Activated CD8-positive, alpha-beta T cell treated with anti-CD3 and anti-CD28 coated beads for 36 hours (primary cell): ENCODE measurements at regions not wholly inside any gene's neighbourhood (a gene's known extent, or its start where the extent isn't known, plus 50 kb on each side); places are given as distances from the start of the nearest gene placed in this dataset.
"Not testable (repeated sequence)": the region's sequence is repeated elsewhere in the genome, so short reads cannot be mapped to it uniquely, and the experiment has no call there.

Experiments used
- ATAC-seq: fragments of 200-7000 bp; cut with Tn5 transposase; one replicate; pipeline ENCODE4 v1.10.0; 2021; ENCODE audit warnings: mild to moderate bottlenecking, moderate library complexity
- CTCF ChIA-PET: fragments of 350-600 bp; sonication (Branson Sonifier 250); formaldehyde crosslinking; loops from one replicate; lab custom pipeline; 2021; ENCODE audit warnings: antibody characterized with exemption; lab: Charles Lee
- POLR2A ChIA-PET: fragments of 350-600 bp; sonication (Branson Sonifier 250); formaldehyde crosslinking; loops from one replicate; lab custom pipeline; 2021; ENCODE audit warnings: antibody characterized with exemption; lab: Charles Lee
- DNase-seq: peaks from one replicate; pipeline ENCODE4 v3.0.0-alpha.2; 2020
- H3K27ac Mint-ChIP-seq: one replicate; pipeline ENCODE4 v1.8.0; 2021; ENCODE audit warnings: mild to moderate bottlenecking, mixed read lengths
- H3K27me3 Mint-ChIP-seq: one replicate; pipeline ENCODE4 v1.8.0; 2021; ENCODE audit warnings: mixed read lengths
- H3K36me3 Mint-ChIP-seq: one replicate; pipeline ENCODE4 v1.8.0; 2021; ENCODE audit warnings: low read depth, mixed read lengths
- H3K4me1 Mint-ChIP-seq: one replicate; pipeline ENCODE4 v1.8.0; 2021; ENCODE audit warnings: low read depth, mixed read lengths
- H3K4me3 Mint-ChIP-seq: one replicate; pipeline ENCODE4 v1.8.0; 2021; ENCODE audit warnings: mild to moderate bottlenecking, moderate library complexity, mixed read lengths
- H3K9me3 Mint-ChIP-seq: one replicate; pipeline ENCODE4 v1.8.0; 2021; ENCODE audit warnings: mixed read lengths
- CTCF ChIP-seq: fragments of 200-600 bp; IDR thresholded peaks from one replicate; pipeline ENCODE4 v1.8.0; 2022; ENCODE audit warnings: antibody characterized with exemption, mild to moderate bottlenecking
- intact Hi-C: fragments of 100-400 bp; cut with micrococcal nuclease; formaldehyde crosslinking; loops from one replicate; pipeline ENCODE4 v1.10.0; 2022

DNA sequence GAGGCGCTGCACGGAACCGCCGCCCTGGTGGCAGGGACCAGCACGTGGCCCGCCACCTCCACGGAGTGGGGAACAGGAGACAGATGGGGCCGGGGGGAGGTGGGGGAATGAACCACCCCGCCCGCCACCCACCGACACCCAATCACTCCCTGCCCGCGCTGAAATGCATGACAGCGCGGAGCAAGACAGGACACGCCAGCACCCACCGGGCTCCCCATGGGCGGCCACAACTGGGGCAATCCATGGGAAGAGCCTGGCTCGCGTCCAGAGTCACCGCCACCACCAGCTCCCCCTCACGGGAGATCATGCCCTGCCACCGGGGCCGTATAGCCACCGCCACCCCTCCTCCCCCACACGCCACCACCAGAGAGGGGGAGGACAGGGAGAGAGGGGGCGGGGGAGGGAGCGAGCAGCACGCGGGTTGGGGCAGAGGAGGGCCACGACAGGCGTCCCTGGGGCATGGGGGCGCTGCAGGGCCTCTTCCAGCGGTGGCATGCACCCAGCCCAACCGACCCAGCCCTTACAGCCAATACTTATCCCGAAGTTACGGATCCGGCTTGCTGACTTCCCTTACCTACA is 744.3 kb upstream of the DEFB115 start:
- POLR2A ChIA-PET, result no interaction called here
- no peak overlapping the region for H3K27ac Mint-ChIP-seq
- CTCF ChIA-PET, result no interaction called here
- intact Hi-C loops, result no loop called here
- H3K9me3 Mint-ChIP-seq, result peaks cover 33% of the 10 kb centered on the region
- no peak for TF ChIP-seq CTCF
- ATAC-seq, result no peak
- H3K4me1 Mint-ChIP-seq, result no peaks in the 10 kb centered on the region
- peaks cover 4% of the 10 kb centered on the region for H3K36me3 Mint-ChIP-seq
- H3K27me3 Mint-ChIP-seq, result no peaks in the 10 kb centered on the region
- no peak overlapping the region for H3K4me3 Mint-ChIP-seq
- no peak for DNase-seq

DNA sequence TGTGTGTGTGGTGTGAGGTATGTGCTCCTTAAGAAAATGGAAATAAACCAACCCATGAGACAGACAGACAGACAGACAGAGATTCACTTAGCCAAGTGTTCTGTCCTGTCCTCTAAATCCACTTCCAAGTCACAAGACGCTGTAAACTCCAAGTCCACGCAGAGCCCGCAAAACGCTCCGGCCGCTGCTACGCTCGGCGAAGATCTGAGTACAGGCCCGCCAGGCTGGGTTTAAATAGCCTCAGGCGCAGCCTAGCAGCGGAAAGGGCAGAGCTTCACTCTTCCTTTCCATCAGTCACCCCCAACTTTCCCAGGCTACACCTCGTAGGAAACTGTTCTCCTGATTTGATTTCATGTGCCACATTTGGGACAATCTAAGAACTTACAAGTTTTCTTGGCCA is 741.5 kb upstream of the DEFB115 start:
- H3K4me3 Mint-ChIP-seq, ATAC-seq, H3K27ac Mint-ChIP-seq, CTCF ChIA-PET, POLR2A ChIA-PET, intact Hi-C loops, H3K4me1 Mint-ChIP-seq, H3K27me3 Mint-ChIP-seq, H3K36me3 Mint-ChIP-seq, DNase-seq: not testable (repeated sequence)
- H3K9me3 Mint-ChIP-seq, result peaks cover 21% of the 10 kb centered on the region

DNA sequence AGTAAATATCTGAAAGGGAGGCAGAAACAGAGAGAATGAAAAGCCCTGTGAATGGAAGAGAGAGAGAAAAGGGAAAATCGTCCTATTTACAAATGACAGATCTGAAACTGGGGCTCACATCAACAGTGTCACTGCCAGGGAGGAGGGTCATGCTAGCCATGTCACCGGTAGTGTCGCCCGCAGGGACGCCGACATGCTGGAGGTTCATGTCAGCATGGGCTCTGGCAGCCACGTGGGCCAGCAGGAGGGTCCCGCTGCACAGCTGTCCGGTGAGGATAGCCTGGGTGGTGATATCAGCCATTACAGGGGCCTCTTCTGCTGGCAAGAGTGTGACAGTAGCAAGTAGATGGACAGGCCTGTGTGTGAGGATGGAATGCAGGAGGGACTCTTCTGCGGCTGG is 738.6 kb upstream of the DEFB115 start:
- DNase-seq, H3K9me3 Mint-ChIP-seq, H3K4me1 Mint-ChIP-seq, H3K27ac Mint-ChIP-seq, CTCF ChIA-PET, intact Hi-C loops, H3K27me3 Mint-ChIP-seq, ATAC-seq, POLR2A ChIA-PET, H3K36me3 Mint-ChIP-seq, H3K4me3 Mint-ChIP-seq: not testable (repeated sequence)

DNA sequence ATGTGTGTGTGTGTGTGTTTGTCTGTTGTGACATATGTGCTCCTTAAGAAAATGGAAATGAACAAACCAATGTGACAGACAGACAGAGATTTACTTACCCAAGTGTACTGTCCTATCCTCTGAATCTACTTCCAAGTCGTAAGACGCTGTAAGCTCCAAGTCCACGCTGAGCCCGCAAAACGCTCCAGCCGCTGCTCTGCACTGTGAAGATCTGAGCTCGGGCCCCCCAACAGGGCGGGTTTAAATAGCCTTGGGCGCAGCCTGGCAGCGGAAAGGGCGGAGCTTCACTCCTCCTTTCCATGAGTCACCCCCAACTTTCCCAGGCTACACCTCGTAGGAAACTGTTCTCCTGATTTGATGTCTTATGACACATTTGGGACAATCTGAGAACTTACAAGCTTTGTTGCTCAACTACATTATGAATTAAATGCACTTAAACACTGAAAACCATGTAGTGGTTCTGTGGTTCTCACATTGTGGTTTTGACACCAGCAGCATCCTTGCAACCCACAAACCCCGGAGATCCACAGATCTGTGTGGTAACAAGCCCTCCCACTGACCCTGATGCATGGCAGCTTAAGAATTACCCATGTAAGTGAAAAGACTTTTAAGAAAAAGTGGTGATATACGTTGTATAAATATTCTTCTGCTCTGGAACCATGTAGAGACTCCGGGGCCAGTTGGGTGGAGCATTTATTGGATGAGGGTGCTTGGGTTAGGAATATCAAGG is 735.6 kb upstream of the DEFB115 start:
- H3K27me3 Mint-ChIP-seq, H3K9me3 Mint-ChIP-seq, DNase-seq, H3K27ac Mint-ChIP-seq, POLR2A ChIA-PET, CTCF ChIA-PET, H3K4me3 Mint-ChIP-seq, H3K4me1 Mint-ChIP-seq, ATAC-seq, H3K36me3 Mint-ChIP-seq, intact Hi-C loops: not testable (repeated sequence)

DNA sequence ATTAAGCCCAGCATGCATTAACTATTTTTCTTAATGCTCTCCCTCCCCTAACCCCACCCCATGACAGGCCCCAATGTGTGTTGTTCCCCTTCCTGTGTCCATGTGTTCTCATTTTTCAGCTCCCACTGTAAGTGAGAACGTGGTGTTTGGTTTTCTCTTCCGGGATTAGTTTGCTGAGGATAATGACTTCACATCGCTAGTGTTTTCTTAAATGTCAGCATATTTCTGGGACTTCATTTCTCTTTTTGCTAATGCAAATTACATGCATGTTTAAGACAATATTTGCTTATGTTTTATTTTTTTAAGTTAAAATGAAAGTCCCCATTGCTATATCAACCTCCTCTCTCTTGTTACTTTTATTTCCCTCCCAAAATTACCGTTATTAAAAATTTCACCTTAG is 733.3 kb upstream of the DEFB115 start:
- intact Hi-C loops, CTCF ChIA-PET, H3K4me1 Mint-ChIP-seq: not testable (repeated sequence)

GRCh38 chr20:30524761-30525160 is 732.7 kb upstream of the DEFB115 start:
- H3K36me3 Mint-ChIP-seq, intact Hi-C loops, H3K9me3 Mint-ChIP-seq, POLR2A ChIA-PET, H3K4me3 Mint-ChIP-seq, DNase-seq, H3K27me3 Mint-ChIP-seq, H3K4me1 Mint-ChIP-seq, ATAC-seq, CTCF ChIA-PET, H3K27ac Mint-ChIP-seq: not testable (repeated sequence)

More for the DNA sequence above, 733.3 kb upstream of the DEFB115 start:
- H3K4me3 Mint-ChIP-seq, H3K9me3 Mint-ChIP-seq, DNase-seq, H3K36me3 Mint-ChIP-seq, POLR2A ChIA-PET, H3K27me3 Mint-ChIP-seq, H3K27ac Mint-ChIP-seq, ATAC-seq: not testable (repeated sequence)

GRCh38 chr20:30533653-30534052 is 723.8 kb upstream of the DEFB115 start:
- CTCF ChIA-PET, H3K4me1 Mint-ChIP-seq, ATAC-seq, H3K4me3 Mint-ChIP-seq, H3K27me3 Mint-ChIP-seq, H3K36me3 Mint-ChIP-seq, H3K9me3 Mint-ChIP-seq, intact Hi-C loops, H3K27ac Mint-ChIP-seq, DNase-seq, POLR2A ChIA-PET: not testable (repeated sequence)

- H3K4me1 Mint-ChIP-seq, H3K27ac Mint-ChIP-seq, intact Hi-C loops, H3K9me3 Mint-ChIP-seq, ATAC-seq, H3K36me3 Mint-ChIP-seq, POLR2A ChIA-PET, H3K27me3 Mint-ChIP-seq, CTCF ChIA-PET, DNase-seq, H3K4me3 Mint-ChIP-seq: not testable (repeated sequence)
These were observed 720.0 kb upstream of the DEFB115 start for GRCh38 chr20:30537459-30537858.

- H3K36me3 Mint-ChIP-seq, ATAC-seq, DNase-seq, intact Hi-C loops, POLR2A ChIA-PET, CTCF ChIA-PET, H3K27me3 Mint-ChIP-seq, H3K4me3 Mint-ChIP-seq, H3K27ac Mint-ChIP-seq, H3K9me3 Mint-ChIP-seq, H3K4me1 Mint-ChIP-seq: not testable (repeated sequence)
These were observed 717.0 kb upstream of the DEFB115 start for GRCh38 chr20:30540330-30541069.

- not testable (repeated sequence) for H3K4me3 Mint-ChIP-seq
These were observed 706.2 kb upstream of the DEFB115 start for GRCh38 chr20:30551236-30551635.

DNA sequence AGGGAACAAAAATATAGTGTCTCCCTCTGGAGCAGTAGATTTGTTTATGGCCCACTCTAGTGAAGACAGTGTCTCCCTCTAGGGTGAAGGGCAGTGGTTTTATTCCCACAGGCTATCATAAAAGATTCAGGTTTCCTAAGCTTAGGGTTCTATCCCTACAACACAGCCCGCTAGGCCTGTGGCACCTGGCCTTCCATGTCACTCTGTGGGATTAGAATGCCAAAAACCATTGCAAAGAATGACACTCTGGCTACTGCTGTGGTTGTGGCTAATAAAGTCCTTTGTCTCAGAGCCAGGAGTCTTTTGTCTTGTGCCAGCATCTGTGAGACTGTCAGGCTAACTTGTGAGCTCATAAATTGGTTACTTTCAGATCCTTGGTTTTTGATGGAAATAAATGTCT is 700.7 kb upstream of the DEFB115 start:
- H3K9me3 Mint-ChIP-seq, CTCF ChIA-PET: not testable (repeated sequence)

More at GRCh38 chr20:30551236-30551635, 706.2 kb upstream of the DEFB115 start:
- intact Hi-C loops, H3K27me3 Mint-ChIP-seq, CTCF ChIA-PET, H3K4me1 Mint-ChIP-seq, DNase-seq, H3K36me3 Mint-ChIP-seq, H3K27ac Mint-ChIP-seq, ATAC-seq, H3K9me3 Mint-ChIP-seq, POLR2A ChIA-PET: not testable (repeated sequence)

More for the DNA sequence above, 700.7 kb upstream of the DEFB115 start:
- H3K27ac Mint-ChIP-seq, intact Hi-C loops, POLR2A ChIA-PET, ATAC-seq, H3K27me3 Mint-ChIP-seq, DNase-seq, H3K4me3 Mint-ChIP-seq, H3K36me3 Mint-ChIP-seq, H3K4me1 Mint-ChIP-seq: not testable (repeated sequence)
